ENCODE measurements at regions not wholly inside any gene's neighbourhood (a gene's known extent, or its start where the extent isn't known, plus 50 kb on each side); places are given as distances from the start of the nearest gene placed in this dataset.

DNA sequence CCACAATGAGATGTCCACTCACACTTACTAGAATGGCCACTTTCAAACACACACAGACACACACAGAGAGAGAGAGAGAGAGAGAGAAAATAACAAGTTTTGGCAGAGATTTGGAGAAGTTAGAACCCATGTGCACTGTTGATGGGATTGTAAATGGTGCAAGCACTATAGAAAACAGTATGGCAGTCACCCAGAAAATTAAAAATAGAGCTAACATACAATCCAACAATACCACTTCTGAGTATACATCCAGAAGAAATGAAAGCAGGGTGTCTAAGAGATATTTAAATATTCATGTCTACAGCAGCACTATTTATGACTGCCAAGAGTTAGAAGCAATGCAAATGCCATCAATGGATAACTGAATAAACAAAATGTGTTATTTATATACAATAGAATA lies 359.9 kb upstream of the COX7C start:
- TF ChIP-seq, protein P1, sequence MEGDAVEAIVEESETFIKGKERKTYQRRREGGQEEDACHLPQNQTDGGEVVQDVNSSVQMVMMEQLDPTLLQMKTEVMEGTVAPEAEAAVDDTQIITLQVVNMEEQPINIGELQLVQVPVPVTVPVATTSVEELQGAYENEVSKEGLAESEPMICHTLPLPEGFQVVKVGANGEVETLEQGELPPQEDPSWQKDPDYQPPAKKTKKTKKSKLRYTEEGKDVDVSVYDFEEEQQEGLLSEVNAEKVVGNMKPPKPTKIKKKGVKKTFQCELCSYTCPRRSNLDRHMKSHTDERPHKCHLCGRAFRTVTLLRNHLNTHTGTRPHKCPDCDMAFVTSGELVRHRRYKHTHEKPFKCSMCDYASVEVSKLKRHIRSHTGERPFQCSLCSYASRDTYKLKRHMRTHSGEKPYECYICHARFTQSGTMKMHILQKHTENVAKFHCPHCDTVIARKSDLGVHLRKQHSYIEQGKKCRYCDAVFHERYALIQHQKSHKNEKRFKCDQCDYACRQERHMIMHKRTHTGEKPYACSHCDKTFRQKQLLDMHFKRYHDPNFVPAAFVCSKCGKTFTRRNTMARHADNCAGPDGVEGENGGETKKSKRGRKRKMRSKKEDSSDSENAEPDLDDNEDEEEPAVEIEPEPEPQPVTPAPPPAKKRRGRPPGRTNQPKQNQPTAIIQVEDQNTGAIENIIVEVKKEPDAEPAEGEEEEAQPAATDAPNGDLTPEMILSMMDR (IDR thresholded peaks at IDR 0.05): no peak
- TF ChIP-seq POLR2A (IDR thresholded peaks at IDR 0.05): no peak

Measured in gastroesophageal sphincter (tissue), 3 donors.